Sigmoid colon (tissue), 6 donors: ENCODE measurements at regions not wholly inside any gene's neighbourhood (a gene's known extent, or its start where the extent isn't known, plus 50 kb on each side); places are given as distances from the start of the nearest gene placed in this dataset.

Experiments used
- DNase-seq: peaks from one replicate; pipeline ENCODE4 v3.0.0-alpha.2; 2019
- H3K27ac ChIP-seq, 4 donors: fragments of 200-600 bp; sonication (generic); one replicate each; pipeline ENCODE4 v1.5.1; 2016 to 2019; ENCODE audit warnings: mild to moderate bottlenecking in 1 of 4
- H3K27me3 ChIP-seq, 3 donors: fragments of 200-600 bp; sonication (generic); one replicate each; pipeline ENCODE4 v1.5.1; 2019; ENCODE audit warnings: mild to moderate bottlenecking in 1 of 3
- H3K36me3 ChIP-seq, 4 donors: fragments of 200-600 bp; sonication (generic); one replicate each; pipeline ENCODE4 v1.5.1; 2016 to 2019
- H3K4me1 ChIP-seq, 4 donors: fragments of 200-600 bp; sonication (generic); one replicate each; pipeline ENCODE4 v1.5.1; 2017 to 2019
- H3K4me3 ChIP-seq, 4 donors: fragments of 200-600 bp; sonication (generic); one replicate each; pipeline ENCODE4 v1.5.1; 2017 to 2019; ENCODE audit warnings: mild to moderate bottlenecking in 2 of 4, moderate library complexity in 1 of 4
- H3K9me3 ChIP-seq, 4 donors: fragments of 200-600 bp in 3 of 4; sonication (generic) in 3 of 4; one replicate each; pipeline versions ENCODE4 v1.5.1 to v1.6.1; 2013 to 2019
- EP300 ChIP-seq, 4 donors: sonication (generic); formaldehyde crosslinking; IDR thresholded peaks; one replicate each; pipeline ENCODE4 v1.6.1; 2017; ENCODE audit warnings: antibody characterized with exemption in 4 of 4
- POLR2A ChIP-seq, 2 donors: fragments of 450-650 bp; IDR thresholded peaks; one replicate each; pipeline ENCODE4 v1.6.1; 2016; ENCODE audit warnings: antibody characterized with exemption in 2 of 2, mild to moderate bottlenecking in 2 of 2, moderate library complexity in 2 of 2
- POLR2AphosphoS5 ChIP-seq, 4 donors: sonication (generic); formaldehyde crosslinking; IDR thresholded peaks; one replicate each; pipeline ENCODE4 v1.6.1; 2017; ENCODE audit warnings: antibody characterized with exemption in 4 of 4
- WGBS, 2 donors: extraction: QIAGEN DNeasy Blood & Tissue Kit; methylation state at CpG; one replicate each; pipeline ENCODE4 v1.1.7; 2013; 5-methylcytosine and 5-hydroxymethylcytosine counted together
- intact Hi-C: fragments of 100-400 bp; cut with DNase I; formaldehyde crosslinking; loops from one replicate; pipeline ENCODE4 v1.15.1; 2023
- TF ChIP-seq, protein P1 (sequence below), 4 experiments: fragments of 450-650 bp in 3 of 4; fragments of 200-600 bp in 1 of 4; IDR thresholded peaks; one replicate each; pipeline ENCODE4 v1.5.1; 2016 to 2019; ENCODE audit warnings: antibody characterized with exemption in 4 of 4, mild to moderate bottlenecking in 3 of 4, moderate library complexity in 2 of 4
- donor health status: healthy with polysubstance abuse.
- donor health status: healthy.

DNA sequence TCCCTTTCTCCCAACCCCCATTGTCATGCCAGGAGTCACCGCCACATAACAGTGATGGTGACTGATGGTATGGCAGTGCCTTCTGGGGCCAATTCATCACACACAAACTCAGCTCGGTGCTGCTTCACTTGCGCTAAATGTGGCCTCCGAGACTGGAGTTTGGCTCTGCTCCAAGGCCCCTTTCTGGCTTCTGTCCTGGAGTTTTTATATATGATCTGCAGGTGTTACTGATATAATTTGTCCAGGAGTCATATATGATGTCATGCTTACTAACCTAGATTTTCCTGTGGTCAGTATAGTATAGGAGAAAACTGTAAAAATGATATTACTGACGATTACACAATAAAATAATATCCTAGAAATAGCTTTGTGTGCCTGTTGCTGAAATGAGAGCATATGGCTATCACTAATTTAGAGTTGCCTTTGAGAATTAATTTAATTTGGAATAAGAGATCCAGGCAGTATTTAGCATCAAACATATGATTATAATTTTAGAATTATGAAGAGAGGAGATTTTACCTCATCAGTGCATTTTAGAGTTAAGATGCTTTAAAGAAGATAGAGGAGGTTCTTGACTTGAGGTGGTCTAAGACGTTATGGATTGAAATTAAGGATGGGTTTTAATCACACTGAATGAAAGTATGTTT lies 334.1 kb upstream of the CD180 start:
- no peaks in the 10 kb centered on the region for H3K9me3 ChIP-seq
- no peak overlapping the region for H3K4me3 ChIP-seq
- WGBS, 2 donors: 50 to 73% methylated on average over 6 of the region's 6 CpGs
- TF ChIP-seq POLR2A (IDR thresholded peaks at IDR 0.05) (no peak), EP300 (IDR thresholded peaks at IDR 0.05) (no peak), POLR2AphosphoS5 (IDR thresholded peaks at IDR 0.05) (no peak)
- TF ChIP-seq, protein P1, sequence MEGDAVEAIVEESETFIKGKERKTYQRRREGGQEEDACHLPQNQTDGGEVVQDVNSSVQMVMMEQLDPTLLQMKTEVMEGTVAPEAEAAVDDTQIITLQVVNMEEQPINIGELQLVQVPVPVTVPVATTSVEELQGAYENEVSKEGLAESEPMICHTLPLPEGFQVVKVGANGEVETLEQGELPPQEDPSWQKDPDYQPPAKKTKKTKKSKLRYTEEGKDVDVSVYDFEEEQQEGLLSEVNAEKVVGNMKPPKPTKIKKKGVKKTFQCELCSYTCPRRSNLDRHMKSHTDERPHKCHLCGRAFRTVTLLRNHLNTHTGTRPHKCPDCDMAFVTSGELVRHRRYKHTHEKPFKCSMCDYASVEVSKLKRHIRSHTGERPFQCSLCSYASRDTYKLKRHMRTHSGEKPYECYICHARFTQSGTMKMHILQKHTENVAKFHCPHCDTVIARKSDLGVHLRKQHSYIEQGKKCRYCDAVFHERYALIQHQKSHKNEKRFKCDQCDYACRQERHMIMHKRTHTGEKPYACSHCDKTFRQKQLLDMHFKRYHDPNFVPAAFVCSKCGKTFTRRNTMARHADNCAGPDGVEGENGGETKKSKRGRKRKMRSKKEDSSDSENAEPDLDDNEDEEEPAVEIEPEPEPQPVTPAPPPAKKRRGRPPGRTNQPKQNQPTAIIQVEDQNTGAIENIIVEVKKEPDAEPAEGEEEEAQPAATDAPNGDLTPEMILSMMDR (IDR thresholded peaks at IDR 0.05): no peak
- DNase-seq: no peak
- H3K27ac ChIP-seq: no peak overlapping the region
- no peaks in the 10 kb centered on the region for H3K36me3 ChIP-seq
- intact Hi-C loops: loop anchor here (10.0 kb wide), 2 partner anchors 266 to 724 kb away; no protein-coding TSS in a partner anchor
- H3K4me1 ChIP-seq: peaks cover 0 to 10% (median 3%) of the 10 kb centered on the region in 4 donors
- H3K27me3 ChIP-seq: no peaks in the 10 kb centered on the region

DNA sequence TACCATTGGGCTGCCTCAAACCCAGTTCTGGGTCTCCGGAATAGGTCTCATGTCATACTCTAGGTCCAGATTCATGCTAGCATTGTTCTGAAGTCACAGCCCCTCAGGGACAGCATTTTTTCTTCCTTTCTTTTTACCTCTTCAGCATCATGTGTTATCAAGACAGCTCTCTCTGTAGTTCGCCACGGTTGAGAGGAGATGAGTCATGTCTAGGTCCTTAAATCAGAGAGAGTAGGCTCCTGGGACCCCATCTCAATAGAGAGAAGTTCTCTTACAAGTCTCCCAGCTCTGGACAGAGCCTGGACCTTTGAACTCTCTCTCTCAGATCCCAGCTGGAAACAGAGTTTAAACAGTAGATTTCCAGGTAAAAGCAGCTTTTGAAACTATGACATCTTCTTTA lies 332.4 kb upstream of the CD180 start:
- Histone ChIP-seq H3K4me1 (peaks cover 0 to 10% (median 3%) of the 10 kb centered on the region in 4 donors), H3K27me3 (no peaks in the 10 kb centered on the region), H3K27ac (no peak overlapping the region), H3K4me3 (no peak overlapping the region), H3K9me3 (no peaks in the 10 kb centered on the region), H3K36me3 (no peaks in the 10 kb centered on the region)
- DNase-seq: no peak
- 71 to 85% methylated on average over 3 of the region's 3 CpGs for WGBS, 2 donors
- intact Hi-C loops: no loop called here
- no peak for TF ChIP-seq POLR2A (IDR thresholded peaks at IDR 0.05)
- TF ChIP-seq POLR2AphosphoS5 (IDR thresholded peaks at IDR 0.05): no peak
- TF ChIP-seq EP300 (IDR thresholded peaks at IDR 0.05): no peak
- TF ChIP-seq, protein P1 (IDR thresholded peaks at IDR 0.05): no peak

DNA sequence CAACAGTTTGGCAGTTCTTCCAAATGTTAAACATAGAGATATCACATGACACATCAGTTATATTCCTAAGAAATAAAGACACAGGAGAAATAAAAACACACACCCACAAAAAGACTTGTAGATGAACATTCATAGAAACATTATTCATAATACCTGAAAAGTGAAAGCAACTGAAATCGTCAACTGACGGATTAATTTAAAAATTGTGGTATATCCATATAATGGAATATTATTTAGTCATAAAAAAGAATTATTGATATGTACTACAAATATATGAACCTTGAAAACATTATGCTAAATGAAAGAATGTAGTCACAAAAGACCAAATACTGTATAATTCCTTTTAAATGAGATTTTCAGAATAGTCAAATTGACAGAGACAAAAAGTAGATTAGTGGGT lies 330.2 kb upstream of the CD180 start:
- WGBS, 2 donors: 94 to 99% methylated on average over 2 of the region's 2 CpGs
- H3K27me3 ChIP-seq: no peaks in the 10 kb centered on the region
- TF ChIP-seq POLR2A (IDR thresholded peaks at IDR 0.05): no peak
- TF ChIP-seq POLR2AphosphoS5 (IDR thresholded peaks at IDR 0.05): no peak
- TF ChIP-seq, protein P1 (IDR thresholded peaks at IDR 0.05): no peak
- TF ChIP-seq EP300 (IDR thresholded peaks at IDR 0.05): no peak
- DNase-seq: no peak
- H3K36me3 ChIP-seq: no peaks in the 10 kb centered on the region
- no peaks in the 10 kb centered on the region for H3K4me1 ChIP-seq
- intact Hi-C loops: no loop called here
- no peaks in the 10 kb centered on the region for H3K9me3 ChIP-seq
- no peak overlapping the region for H3K4me3 ChIP-seq
- no peak overlapping the region for H3K27ac ChIP-seq

DNA sequence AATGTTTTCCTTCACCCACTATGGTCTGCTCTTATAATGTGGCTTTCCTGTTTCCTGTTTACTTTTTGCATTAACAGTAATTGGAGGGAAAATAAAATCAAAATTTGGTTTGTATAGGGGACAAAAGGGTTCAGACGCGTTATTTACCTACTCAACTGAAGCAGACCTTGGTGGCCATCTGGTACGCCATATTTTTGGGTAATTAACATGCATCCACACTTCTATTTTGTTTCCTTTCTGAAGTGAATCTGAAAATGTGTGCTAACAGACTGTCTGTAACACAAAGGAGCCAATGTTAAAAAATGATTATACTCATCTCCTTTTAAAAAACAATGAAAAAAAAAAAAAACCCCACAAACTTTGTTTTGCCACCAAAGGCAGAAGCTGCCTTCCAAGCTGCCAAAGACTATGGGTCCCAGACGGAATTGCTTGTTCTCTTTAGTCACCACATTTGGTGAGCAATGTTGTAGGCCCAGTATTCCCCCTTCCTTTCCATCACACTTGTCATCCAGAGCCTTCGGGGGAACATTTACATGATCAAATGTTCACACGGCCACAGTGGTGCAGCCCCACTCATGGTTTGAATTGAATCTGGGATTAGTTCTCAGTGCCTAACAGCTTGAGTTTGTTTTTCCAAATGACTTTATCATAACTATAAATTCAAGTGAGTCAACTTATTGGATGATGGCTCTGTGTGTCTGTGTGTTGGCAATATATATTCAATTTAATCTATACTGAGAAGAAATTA lies 323.7 kb upstream of the CD180 start:
- DNase-seq: no peak
- Histone ChIP-seq H3K36me3 (no peaks in the 10 kb centered on the region), H3K27me3 (no peaks in the 10 kb centered on the region), H3K9me3 (no peaks in the 10 kb centered on the region), H3K27ac (no peak overlapping the region), H3K4me1 (peaks cover 0 to 9% (median 4%) of the 10 kb centered on the region in 4 donors), H3K4me3 (no peak overlapping the region)
- intact Hi-C loops: no loop called here
- WGBS, 2 donors: 83 to 88% methylated on average over 6 of the region's 6 CpGs
- TF ChIP-seq POLR2AphosphoS5 (IDR thresholded peaks at IDR 0.05) (no peak), EP300 (IDR thresholded peaks at IDR 0.05) (no peak), POLR2A (IDR thresholded peaks at IDR 0.05) (no peak)
- TF ChIP-seq, protein P1 (IDR thresholded peaks at IDR 0.05): no peak
